ENCODE measurements at regions not wholly inside any gene's neighbourhood (a gene's known extent, or its start where the extent isn't known, plus 50 kb on each side); places are given as distances from the start of the nearest gene placed in this dataset.
"Not testable (repeated sequence)": the region's sequence is repeated elsewhere in the genome, so short reads cannot be mapped to it uniquely, and the experiment has no call there.

DNA sequence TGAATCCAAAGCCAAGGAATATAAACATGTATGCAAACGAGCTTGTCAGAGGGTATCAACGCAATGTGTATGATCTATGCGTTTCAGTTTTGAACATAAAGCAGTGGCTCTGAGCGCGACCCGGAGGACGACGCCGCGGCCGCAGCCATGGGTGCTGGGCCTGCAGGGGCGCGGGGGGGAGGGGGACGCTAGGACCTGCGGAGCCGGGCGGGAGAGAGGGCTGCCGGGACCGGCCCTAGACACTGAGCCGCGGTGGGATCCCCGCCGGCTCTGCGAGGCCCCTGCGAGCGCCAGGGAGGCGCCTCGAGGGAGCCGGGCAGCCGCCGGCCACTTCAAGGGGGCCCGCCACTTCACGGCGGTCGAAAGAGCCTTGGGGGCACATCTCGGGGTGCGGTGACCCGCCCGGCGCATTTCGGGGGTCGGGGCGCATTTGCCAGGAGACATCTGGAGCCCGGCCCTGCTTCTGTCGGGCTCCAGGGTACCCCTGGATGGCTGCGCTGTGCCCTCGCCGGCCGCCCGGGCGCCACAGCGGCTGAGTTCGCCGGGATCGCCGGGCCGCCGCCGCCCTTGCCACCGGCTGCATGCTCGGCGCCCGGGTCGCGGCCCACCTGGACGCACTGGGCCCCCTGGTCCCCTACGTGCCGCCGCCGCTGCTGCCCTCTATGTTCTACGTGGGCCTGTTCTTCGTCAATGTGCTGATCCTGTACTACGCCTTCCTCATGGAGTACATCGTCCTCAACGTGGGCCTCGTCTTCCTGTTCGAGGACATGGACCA, 71.9 kb upstream of the NIPA1 start:
- TF ChIP-seq POLR2A (IDR thresholded peaks at IDR 0.05; ENCODE audit: low read depth, low read length); TAF1 (IDR thresholded peaks at IDR 0.05; ENCODE audit: low read depth, low read length); POLR2AphosphoS5 (IDR thresholded peaks at IDR 0.05; ENCODE audit: low read depth, low read length); PAX5 (IDR thresholded peaks at IDR 0.05; ENCODE audit: insufficient read depth, low read length, severe bottlenecking); SPI1 (IDR thresholded peaks at IDR 0.05; ENCODE audit: low read depth, low read length); POU2F2 (IDR thresholded peaks at IDR 0.05; ENCODE audit: low read depth, low read length): not testable (repeated sequence)

Data from GM12891 (cell line).